SK-N-SH treated with all-trans-retinoic acid at 6 μM for 48 hours (cell line): ENCODE measurements at regions not wholly inside any gene's neighbourhood (a gene's known extent, or its start where the extent isn't known, plus 50 kb on each side); places are given as distances from the start of the nearest gene placed in this dataset.

ENCODE experiments used
- ATAC-seq: fragments of 200-7000 bp; cut with Tn5 transposase; 3 replicates; pipeline ENCODE4 v1.9.1; 2020; ENCODE audit warnings: mild to moderate bottlenecking, moderate library complexity
- ARNTL ChIP-seq: fragments of 450-650 bp; formaldehyde crosslinking; IDR thresholded peaks from 2 replicates; pipeline ENCODE4 v1.5.0; 2020; ENCODE audit warnings: low read depth, mild to moderate bottlenecking, moderate library complexity, borderline replicate concordance
- BACH2 ChIP-seq: fragments of 250-450 bp; sonication (Bioruptor Pico); IDR thresholded peaks from 2 replicates; pipeline ENCODE4 v1.9.0; 2021; ENCODE audit warnings: mild to moderate bottlenecking, borderline replicate concordance
- CREB5 ChIP-seq: fragments of 250-450 bp; sonication (Bioruptor Pico); IDR thresholded peaks from 2 replicates; pipeline ENCODE4 v1.5.1; 2020; ENCODE audit warnings: low read depth, mild to moderate bottlenecking, moderate library complexity
- CSDC2 ChIP-seq: fragments of 250-450 bp; sonication (Bioruptor Pico); IDR thresholded peaks from 2 replicates; pipeline ENCODE4 v1.5.0; 2020; ENCODE audit warnings: mild to moderate bottlenecking, moderate library complexity
- CSRNP3 ChIP-seq: fragments of 250-450 bp; sonication (Bioruptor Pico); IDR thresholded peaks from 2 replicates; pipeline ENCODE4 v1.5.1; 2021; ENCODE audit warnings: mild to moderate bottlenecking, moderate library complexity
- ESRRG ChIP-seq: fragments of 250-450 bp; sonication (Bioruptor Pico); IDR thresholded peaks from 2 replicates; pipeline ENCODE4 v1.6.1; 2021; ENCODE audit warnings: mild to moderate bottlenecking
- GLIS3 ChIP-seq: fragments of 250-450 bp; sonication (Bioruptor Pico); IDR thresholded peaks from 2 replicates; pipeline ENCODE4 v1.5.0; 2020; ENCODE audit warnings: mild to moderate bottlenecking, moderate library complexity
- ISL1 ChIP-seq: fragments of 250-450 bp; sonication (Bioruptor Pico); IDR thresholded peaks from 2 replicates; pipeline ENCODE4 v2.1.2; 2022; ENCODE audit warnings: mild to moderate bottlenecking, moderate library complexity
- OSR1 ChIP-seq: fragments of 250-450 bp; sonication (Bioruptor Pico); IDR thresholded peaks from 2 replicates; pipeline ENCODE4 v1.8.0; 2022; ENCODE audit warnings: moderate library complexity, mild to moderate bottlenecking, inconsistent platforms
- PATZ1 ChIP-seq: fragments of 250-450 bp; sonication (Bioruptor Pico); IDR thresholded peaks from 2 replicates; pipeline ENCODE4 v1.8.0; 2020; ENCODE audit warnings: mild to moderate bottlenecking, moderate library complexity, borderline replicate concordance
- POU6F1 ChIP-seq: fragments of 250-450 bp; sonication (Bioruptor Pico); IDR thresholded peaks from 2 replicates; pipeline ENCODE4 v1.8.0; 2021; ENCODE audit warnings: low read depth, mild to moderate bottlenecking, moderate library complexity, borderline replicate concordance
- PPARA ChIP-seq: fragments of 250-450 bp; sonication (Bioruptor Pico); IDR thresholded peaks from 2 replicates; pipeline ENCODE4 v1.5.0; 2020; ENCODE audit warnings: mild to moderate bottlenecking, borderline replicate concordance
- RARB ChIP-seq: fragments of 250-450 bp; sonication (Bioruptor Pico); IDR thresholded peaks from 2 replicates; pipeline ENCODE4 v1.8.0; 2021; ENCODE audit warnings: mild to moderate bottlenecking, moderate library complexity
- SNAI2 ChIP-seq: fragments of 250-450 bp; sonication (Bioruptor Pico); IDR thresholded peaks from 2 replicates; pipeline ENCODE4 v1.5.0; 2020; ENCODE audit warnings: mild to moderate bottlenecking, moderate library complexity
- TCF4 ChIP-seq: fragments of 250-450 bp; sonication (Bioruptor Pico); IDR thresholded peaks from 2 replicates; pipeline ENCODE4 v1.8.0; 2021; ENCODE audit warnings: mild to moderate bottlenecking, moderate library complexity, borderline replicate concordance
- TOX ChIP-seq: fragments of 250-450 bp; sonication (Bioruptor Pico); IDR thresholded peaks from 2 replicates; pipeline ENCODE4 v1.8.0; 2021; ENCODE audit warnings: mild to moderate bottlenecking, moderate library complexity, borderline replicate concordance
- TSHZ2 ChIP-seq: fragments of 250-450 bp; sonication (Bioruptor Pico); IDR thresholded peaks from 2 replicates; pipeline ENCODE4 v1.5.0; 2020; ENCODE audit warnings: mild to moderate bottlenecking, moderate library complexity
- ZC3H10 ChIP-seq: fragments of 250-450 bp; sonication (Bioruptor Pico); IDR thresholded peaks from 2 replicates; pipeline ENCODE4 v1.5.1; 2021; ENCODE audit warnings: mild to moderate bottlenecking, moderate library complexity
- ZFP3 ChIP-seq: fragments of 250-450 bp; sonication (Bioruptor Pico); IDR thresholded peaks from 2 replicates; pipeline ENCODE4 v1.5.0; 2020; ENCODE audit warnings: mild to moderate bottlenecking, moderate library complexity
- ZFP30 ChIP-seq: fragments of 450-650 bp; formaldehyde crosslinking; IDR thresholded peaks from 2 replicates; pipeline ENCODE4 v1.5.0; 2022; ENCODE audit warnings: mild to moderate bottlenecking, moderate library complexity
- ZNF70 ChIP-seq: fragments of 450-650 bp; formaldehyde crosslinking; IDR thresholded peaks from 2 replicates; pipeline ENCODE4 v1.5.0; 2020; ENCODE audit warnings: mild to moderate bottlenecking, moderate library complexity
- ZNF8 ChIP-seq: fragments of 450-650 bp; formaldehyde crosslinking; IDR thresholded peaks from 2 replicates; pipeline ENCODE4 v1.5.0; 2020; ENCODE audit warnings: mild to moderate bottlenecking, moderate library complexity

DNA sequence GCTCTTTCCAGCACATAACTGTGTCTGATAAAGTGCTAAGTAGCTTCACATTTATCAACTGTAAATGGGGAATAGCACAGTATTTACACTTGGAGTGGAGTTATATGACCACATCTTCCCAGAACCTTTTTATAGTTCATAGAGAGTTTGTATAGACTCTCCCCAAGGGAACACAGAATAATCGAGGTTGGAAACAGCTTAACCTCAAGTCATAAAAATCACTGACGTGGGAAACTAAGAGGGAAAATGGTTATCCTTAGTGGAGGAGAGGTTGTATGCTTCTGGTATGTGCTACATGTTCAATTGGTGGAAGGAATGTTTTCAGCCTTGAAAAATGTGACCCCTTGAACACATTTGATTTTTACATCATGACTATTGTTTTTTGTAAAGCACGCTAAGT, 167.9 kb upstream of the KIAA1217 start:
- no peak for ATAC-seq
- TF ChIP-seq ZNF8 = no peak
- no peak for TF ChIP-seq CREB5
- TF ChIP-seq SNAI2 = no peak
- TF ChIP-seq CSDC2 (CRISPR knock-in tag) = no peak
- no peak for TF ChIP-seq ISL1 (CRISPR knock-in tag)
- no peak for TF ChIP-seq BACH2 (CRISPR knock-in tag)
- no peak for TF ChIP-seq GLIS3 (CRISPR knock-in tag)
- no peak for TF ChIP-seq POU6F1 (CRISPR knock-in tag)
- no peak for TF ChIP-seq CSRNP3
- no peak for TF ChIP-seq ZFP3 (CRISPR knock-in tag)
- TF ChIP-seq ESRRG (CRISPR knock-in tag) = no peak
- no peak for TF ChIP-seq ZFP30 (CRISPR knock-in tag)
- TF ChIP-seq PATZ1 (CRISPR knock-in tag) = no peak
- TF ChIP-seq RARB (CRISPR knock-in tag) = no peak
- no peak for TF ChIP-seq ZNF70
- no peak for TF ChIP-seq ZC3H10 (CRISPR knock-in tag)
- TF ChIP-seq OSR1 (CRISPR knock-in tag) = no peak
- TF ChIP-seq TOX = no peak
- no peak for TF ChIP-seq ARNTL (CRISPR knock-in tag)

DNA sequence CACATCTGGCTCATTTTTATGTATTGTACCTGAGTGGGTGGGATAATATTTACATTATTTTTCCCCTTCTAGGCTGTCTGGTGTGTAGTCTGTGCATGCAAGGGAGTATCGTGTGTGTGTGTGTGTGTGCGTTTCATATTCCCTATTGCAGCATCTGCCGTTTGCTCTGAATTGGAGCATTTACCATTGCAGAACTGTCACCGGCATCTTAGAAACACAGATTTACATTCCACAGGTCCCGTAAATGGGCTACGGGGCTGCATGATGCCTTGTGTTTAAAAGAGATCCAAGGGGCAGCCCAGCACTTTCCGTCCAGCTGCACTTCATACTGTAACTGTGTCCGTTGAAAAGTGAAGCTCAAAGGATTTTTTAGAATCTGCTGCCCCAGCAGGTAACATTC, 167.1 kb upstream of the KIAA1217 start:
- no peak for ATAC-seq
- TF ChIP-seq TSHZ2 (CRISPR knock-in tag) = no peak
- no peak for TF ChIP-seq ARNTL (CRISPR knock-in tag)
- TF ChIP-seq ZC3H10 (CRISPR knock-in tag) = no peak
- no peak for TF ChIP-seq CSDC2 (CRISPR knock-in tag)
- no peak for TF ChIP-seq TOX
- TF ChIP-seq ZNF70 = no peak
- TF ChIP-seq ZFP30 (CRISPR knock-in tag) = no peak
- TF ChIP-seq SNAI2 = no peak
- TF ChIP-seq PPARA (CRISPR knock-in tag) = no peak
- no peak for TF ChIP-seq PATZ1 (CRISPR knock-in tag)
- TF ChIP-seq ISL1 (CRISPR knock-in tag) = no peak
- TF ChIP-seq BACH2 (CRISPR knock-in tag) = no peak
- TF ChIP-seq TCF4 (CRISPR knock-in tag) = no peak
- TF ChIP-seq POU6F1 (CRISPR knock-in tag) = no peak
- TF ChIP-seq RARB (CRISPR knock-in tag) = no peak
- no peak for TF ChIP-seq CSRNP3
- TF ChIP-seq ZFP3 (CRISPR knock-in tag) = no peak
